IPS-NIHi7 (cell line): ENCODE measurements at regions not wholly inside any gene's neighbourhood (a gene's known extent, or its start where the extent isn't known, plus 50 kb on each side); places are given as distances from the start of the nearest gene placed in this dataset.

Experiments used
- DNase-seq: peaks from one replicate; pipeline ENCODE4 v3.0.0; 2012; ENCODE audit warnings: mixed read lengths; ENCODE audit errors: extremely low spot score

DNA sequence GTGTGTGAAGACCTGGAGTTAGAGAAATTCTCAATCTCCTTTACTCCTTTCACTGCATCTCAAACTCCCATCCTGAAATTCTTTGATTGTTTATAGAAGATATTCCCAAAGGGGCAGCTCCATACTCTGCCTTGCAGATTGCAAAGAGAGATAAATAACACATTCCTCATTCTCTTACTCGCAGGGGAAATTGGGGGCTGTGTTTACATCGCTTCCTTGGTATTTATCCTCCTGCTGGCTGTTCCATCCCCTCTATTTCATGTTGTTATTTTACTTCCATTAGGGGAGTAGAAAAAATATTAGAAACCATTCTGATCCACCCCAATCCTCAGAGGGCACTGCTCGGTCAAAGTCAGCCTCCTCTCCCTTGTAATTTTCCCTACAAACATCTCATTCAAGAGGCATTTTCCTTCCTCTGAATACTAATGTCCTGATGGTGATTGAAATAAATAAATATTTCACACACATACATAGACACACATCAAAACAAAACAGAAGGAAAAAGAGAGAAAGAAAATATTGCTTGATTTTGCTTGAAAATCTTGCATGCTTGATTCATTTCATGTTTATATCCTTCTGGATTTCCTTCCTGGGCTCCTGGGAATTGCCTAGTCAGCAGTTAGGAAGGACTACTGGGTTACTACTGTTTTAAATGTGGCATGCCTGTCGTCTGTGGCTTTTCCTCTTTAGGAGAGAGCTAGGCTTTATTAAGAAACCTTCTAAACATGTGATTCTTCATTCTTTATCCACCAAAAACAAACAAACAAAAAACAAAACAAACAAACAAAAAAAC, 420.1 kb upstream of the PAPPA start:
- no peak for DNase-seq

- no peak for DNase-seq
Observed at GRCh38 chr9:115739096-115739875, 414.3 kb upstream of the PAPPA start.

GRCh38 chr9:115740986-115741385, 412.6 kb upstream of the PAPPA start:
- no peak for DNase-seq

DNA sequence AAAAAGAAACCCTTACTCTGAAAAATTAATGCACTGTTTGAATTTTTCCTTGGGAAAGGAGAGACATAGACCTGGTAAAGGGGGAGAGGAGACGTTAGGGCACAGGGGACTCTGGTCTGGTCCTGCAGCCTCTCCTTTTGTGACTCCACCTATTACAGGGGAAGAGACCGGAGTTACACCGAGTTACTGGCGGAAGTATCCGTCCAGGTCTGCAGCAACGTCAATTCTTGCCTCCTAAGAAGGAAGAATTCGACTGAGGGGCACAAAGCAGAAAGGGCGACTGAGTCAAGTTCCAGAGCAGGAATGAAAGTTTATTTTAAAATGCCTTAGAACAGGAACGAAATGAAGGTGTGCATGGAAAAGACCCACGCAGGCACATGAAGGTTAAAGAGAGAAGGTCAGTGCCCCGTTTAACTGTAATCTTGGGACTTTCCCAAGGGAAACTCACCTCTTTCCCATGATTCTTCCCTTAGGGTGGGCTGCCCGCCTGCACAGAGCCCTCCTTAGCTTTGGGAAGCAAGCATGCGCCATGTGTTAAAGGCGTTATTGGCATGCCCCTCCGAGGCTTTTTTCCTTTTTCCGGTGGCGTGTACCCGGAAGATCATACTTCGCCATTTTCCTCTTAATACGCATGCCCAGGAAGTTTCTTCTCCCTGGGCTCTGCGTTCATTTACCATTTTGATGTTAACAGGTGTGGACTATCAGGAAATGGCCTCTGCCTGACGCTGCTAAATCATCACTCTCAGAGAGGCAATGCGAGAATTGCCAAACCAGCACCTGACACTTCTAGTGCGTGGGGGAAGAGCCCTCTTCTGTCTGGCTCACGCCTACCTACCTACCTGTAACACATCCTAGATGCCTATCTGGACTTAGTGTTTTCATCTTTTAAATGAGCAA, 409.6 kb upstream of the PAPPA start:
- no peak for DNase-seq

- no peak for DNase-seq
Observed at GRCh38 chr9:115746496-115746895, 407.1 kb upstream of the PAPPA start.

DNA sequence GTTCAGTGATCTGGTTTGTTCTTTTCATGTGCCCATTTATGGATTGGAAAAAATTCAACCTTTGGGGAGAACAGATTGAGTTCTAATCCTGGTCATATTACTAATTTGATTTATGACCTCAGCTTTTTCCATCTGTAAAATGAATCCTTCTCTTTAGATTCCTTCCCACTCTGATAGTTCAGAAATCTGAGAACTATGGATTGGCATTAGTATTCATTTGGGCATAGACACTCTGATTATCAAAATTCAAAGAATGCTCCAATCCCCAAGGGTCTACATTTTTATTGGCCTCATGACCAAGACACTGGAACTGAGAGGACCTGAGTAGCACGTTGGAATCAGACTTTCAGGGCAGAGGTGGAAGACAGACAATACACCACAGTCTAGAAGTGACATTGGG, 405.9 kb upstream of the PAPPA start:
- no peak for DNase-seq

DNA sequence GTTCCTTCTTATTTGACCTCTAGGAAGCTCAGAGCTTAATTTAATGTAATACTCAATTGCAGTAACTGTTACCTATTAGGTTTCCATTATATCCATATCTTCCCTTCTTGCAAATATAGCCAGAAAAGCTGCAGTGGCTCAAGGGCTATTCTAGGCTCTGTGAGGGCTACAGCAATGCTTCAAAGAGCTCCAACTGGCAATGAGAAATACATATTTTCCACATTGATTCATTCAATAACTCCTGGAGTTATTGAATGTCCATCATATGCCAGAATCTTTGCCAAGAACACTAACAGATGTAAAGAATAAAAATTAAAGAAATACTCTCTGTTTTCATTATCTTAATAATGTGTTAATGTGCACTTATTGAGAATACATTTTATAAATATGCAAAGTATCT, 396.9 kb upstream of the PAPPA start:
- DNase-seq, result no peak

DNA sequence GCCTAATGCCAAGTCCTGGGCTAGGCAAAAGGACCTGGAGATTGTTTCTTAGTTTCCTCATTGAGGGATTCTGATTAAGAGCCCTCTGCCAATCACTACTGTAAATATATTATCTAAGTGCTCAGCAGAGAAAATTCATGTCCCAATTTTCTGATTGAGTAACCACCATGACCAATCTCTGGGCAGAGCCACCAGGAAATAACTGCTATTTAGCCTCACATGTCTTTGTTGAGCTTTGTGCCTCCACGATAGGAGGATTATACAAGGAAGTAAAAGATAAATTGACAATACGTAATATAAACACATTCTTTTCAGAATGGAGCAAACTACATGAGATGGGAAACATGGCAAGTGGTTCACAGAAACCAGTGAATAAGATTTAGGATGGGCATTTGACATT, 396.1 kb upstream of the PAPPA start:
- no peak for DNase-seq

- DNase-seq, result no peak
Observed at GRCh38 chr9:115758441-115758840, 395.1 kb upstream of the PAPPA start.

GRCh38 chr9:115759426-115759825, 394.2 kb upstream of the PAPPA start:
- no peak for DNase-seq

- no peak for DNase-seq
Observed at GRCh38 chr9:115764645-115765044, 388.9 kb upstream of the PAPPA start.

- no peak for DNase-seq
Observed at GRCh38 chr9:115765060-115765459, 388.5 kb upstream of the PAPPA start.

- no peak for DNase-seq
Observed at GRCh38 chr9:115766370-115766955, 387.1 kb upstream of the PAPPA start.

DNA sequence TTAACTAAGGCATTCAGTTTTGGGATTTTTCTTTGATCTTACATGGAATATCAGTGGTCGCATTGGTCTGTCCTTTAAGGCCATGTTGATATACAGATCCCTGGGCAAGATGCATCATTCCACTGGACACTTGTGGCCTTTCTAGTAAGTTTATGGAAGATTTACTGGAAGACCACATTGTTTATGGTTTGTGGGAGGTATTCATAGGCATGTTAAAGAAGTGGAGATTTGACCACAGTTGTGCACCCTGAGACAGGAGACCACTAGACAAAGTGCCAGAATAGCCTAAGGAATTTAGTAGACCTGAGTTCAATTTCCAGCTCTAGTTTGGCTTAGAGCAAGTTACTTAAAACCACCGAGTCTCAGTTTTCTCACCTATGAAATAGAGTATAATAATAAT, 383.1 kb upstream of the PAPPA start:
- no peak for DNase-seq

DNA sequence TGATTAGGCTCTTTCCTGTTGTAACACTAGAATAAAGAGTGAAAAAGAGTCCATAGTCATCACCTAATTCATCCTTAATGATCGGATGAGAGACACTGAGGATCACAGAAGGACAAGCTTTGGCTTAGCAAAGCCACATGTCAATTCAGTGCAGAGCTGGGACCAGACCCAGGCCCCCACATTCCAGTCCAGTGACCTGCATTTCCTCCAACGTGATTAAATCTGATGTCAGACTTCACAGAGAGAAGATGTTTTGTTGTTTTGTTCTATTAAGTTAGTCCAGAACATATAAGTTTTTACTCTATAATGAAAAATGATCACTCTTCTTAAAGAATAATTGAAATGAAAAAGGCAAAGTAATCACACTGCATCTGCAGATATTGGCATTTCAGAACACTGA, 377.9 kb upstream of the PAPPA start:
- DNase-seq, result no peak

DNA sequence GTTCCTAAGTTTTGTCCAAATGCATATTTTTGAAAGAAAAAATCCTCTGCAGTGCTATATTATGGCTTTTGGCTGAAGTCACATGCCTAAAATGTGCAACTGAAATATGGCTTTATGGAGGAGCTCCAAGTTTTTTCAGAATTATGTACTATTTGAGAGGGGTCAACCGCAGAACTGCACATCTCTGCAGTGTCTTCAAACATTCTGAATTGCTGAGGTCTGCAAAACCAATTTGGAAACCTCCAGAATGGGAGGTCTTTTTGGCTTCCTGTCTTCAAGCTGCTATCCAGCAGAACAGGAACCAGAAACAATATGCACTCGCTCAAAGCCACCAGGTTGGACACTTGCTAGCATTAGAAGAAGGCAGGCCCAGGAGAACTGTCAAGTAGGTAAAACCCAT, 376.0 kb upstream of the PAPPA start:
- DNase-seq, result no peak

- no peak for DNase-seq
Observed at GRCh38 chr9:115781070-115781736, 372.4 kb upstream of the PAPPA start.

GRCh38 chr9:115786321-115786720, 367.3 kb upstream of the PAPPA start:
- no peak for DNase-seq

DNA sequence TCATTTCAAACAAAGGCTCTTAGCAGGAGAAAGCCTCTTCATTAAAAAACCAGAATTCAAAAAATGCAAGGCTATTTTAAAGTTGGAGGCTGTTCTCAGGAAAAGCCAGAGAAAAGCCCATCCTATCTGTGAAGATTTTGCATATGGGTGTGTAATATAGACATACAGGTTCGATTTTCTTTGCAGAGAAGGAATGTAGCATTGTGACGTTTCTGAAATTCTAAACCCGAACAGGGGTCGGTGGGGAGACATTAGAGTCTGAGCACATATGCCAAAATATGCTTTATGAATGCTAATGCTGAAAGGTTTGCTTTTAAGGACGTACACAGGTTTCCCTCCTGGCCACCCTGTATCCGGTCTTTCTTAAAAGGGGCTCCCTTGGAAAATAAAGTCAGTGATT, 363.1 kb upstream of the PAPPA start:
- no peak for DNase-seq

- no peak for DNase-seq
Observed at GRCh38 chr9:115794921-115795475, 358.6 kb upstream of the PAPPA start.

GRCh38 chr9:115799734-115800133, 353.9 kb upstream of the PAPPA start:
- no peak for DNase-seq
